ENCODE measurements at regions not wholly inside any gene's neighbourhood (a gene's known extent, or its start where the extent isn't known, plus 50 kb on each side); places are given as distances from the start of the nearest gene placed in this dataset.
A peak's percentile ranks its signal among the peaks of the same experiment; 100 is the strongest.

DNA sequence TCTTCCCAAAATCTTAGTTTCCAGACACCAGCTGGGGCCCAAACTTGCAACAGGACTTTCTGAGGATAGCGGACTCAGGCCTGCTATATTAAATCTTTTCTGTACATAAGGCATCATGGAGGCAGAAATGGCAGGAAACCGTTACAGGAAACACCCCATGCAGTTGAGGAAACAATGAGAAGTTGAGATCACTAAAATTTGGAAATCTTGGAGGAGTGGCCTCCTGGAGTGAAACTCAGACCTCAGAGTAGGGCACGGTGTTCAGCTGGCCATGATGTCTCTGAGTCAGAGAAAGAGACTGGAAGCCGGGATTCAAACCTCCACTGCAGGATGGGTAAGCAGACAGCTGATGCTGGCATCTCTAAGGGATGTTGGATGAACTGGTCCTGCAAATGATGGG, 372.6 kb upstream of the CTSO start:
- Histone ChIP-seq H3F3A (ENCODE audit: insufficient read depth, low read depth) (no peaks in the 10 kb centered on the region), H3K9me3 (ENCODE audit: insufficient read depth, low read depth) (no peaks in the 10 kb centered on the region), H3K4me2 (no peak overlapping the region), H3K36me3 (ENCODE audit: low read depth) (no peaks in the 10 kb centered on the region), H3K79me2 (ENCODE audit: low read depth) (no peaks in the 10 kb centered on the region), H3K4me1 (replicated peaks; ENCODE audit: insufficient read depth) (no peaks in the 10 kb centered on the region), H3K4me3 (no peak overlapping the region), H3K9me2 (ENCODE audit: insufficient read depth) (no peaks in the 10 kb centered on the region), H3K27ac (no peak overlapping the region), H3K27me3 (ENCODE audit: insufficient read depth, low read depth) (no peaks in the 10 kb centered on the region), H4K20me1 (ENCODE audit: insufficient read depth) (no peaks in the 10 kb centered on the region), H2AFZ (no peak overlapping the region)
- POLR2A ChIA-PET (ENCODE audit: unreplicated experiment): no interaction called here
- TF ChIP-seq, protein P1, sequence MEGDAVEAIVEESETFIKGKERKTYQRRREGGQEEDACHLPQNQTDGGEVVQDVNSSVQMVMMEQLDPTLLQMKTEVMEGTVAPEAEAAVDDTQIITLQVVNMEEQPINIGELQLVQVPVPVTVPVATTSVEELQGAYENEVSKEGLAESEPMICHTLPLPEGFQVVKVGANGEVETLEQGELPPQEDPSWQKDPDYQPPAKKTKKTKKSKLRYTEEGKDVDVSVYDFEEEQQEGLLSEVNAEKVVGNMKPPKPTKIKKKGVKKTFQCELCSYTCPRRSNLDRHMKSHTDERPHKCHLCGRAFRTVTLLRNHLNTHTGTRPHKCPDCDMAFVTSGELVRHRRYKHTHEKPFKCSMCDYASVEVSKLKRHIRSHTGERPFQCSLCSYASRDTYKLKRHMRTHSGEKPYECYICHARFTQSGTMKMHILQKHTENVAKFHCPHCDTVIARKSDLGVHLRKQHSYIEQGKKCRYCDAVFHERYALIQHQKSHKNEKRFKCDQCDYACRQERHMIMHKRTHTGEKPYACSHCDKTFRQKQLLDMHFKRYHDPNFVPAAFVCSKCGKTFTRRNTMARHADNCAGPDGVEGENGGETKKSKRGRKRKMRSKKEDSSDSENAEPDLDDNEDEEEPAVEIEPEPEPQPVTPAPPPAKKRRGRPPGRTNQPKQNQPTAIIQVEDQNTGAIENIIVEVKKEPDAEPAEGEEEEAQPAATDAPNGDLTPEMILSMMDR (conservative IDR thresholded peaks at IDR 0.05): no peak
- TF ChIP-seq EZH2 (IDR thresholded peaks at IDR 0.05; ENCODE audit: low read depth): no peak
- BruUV-seq (replicated peaks): no TSS peak
- intact Hi-C loops (cut with micrococcal nuclease; ENCODE audit: unreplicated experiment): no loop called here
- CTCF ChIA-PET: no interaction called here
- DNase-seq: no peak

DNA sequence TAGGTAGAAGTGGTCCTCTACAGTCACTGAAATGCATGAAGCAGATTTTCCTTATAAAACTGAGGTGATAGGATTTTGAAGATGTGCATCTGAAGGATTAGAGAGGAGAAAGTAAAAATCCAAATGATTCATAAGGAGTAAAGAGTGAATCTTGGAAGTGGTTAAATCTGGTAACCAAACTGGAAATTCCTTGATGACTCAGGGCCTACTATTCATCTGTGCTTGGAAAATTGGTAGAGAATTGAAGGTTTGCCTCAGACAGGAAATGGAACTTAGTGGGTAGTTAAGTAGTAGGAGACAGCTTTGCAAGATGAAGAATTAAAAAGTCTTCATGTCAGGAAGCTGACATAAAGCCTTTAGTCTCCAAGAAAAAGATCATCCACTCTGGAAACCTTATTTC, 368.9 kb upstream of the CTSO start:
- Histone ChIP-seq H3K4me3 (no peak overlapping the region), H3K79me2 (ENCODE audit: low read depth) (no peaks in the 10 kb centered on the region), H3K36me3 (ENCODE audit: low read depth) (no peaks in the 10 kb centered on the region), H3K9me2 (ENCODE audit: insufficient read depth) (no peaks in the 10 kb centered on the region), H3K27me3 (ENCODE audit: insufficient read depth, low read depth) (no peaks in the 10 kb centered on the region), H3F3A (ENCODE audit: insufficient read depth, low read depth) (no peaks in the 10 kb centered on the region), H3K4me2 (no peak overlapping the region), H3K4me1 (replicated peaks; ENCODE audit: insufficient read depth) (no peaks in the 10 kb centered on the region), H3K27ac (no peak overlapping the region), H3K9me3 (ENCODE audit: insufficient read depth, low read depth) (no peaks in the 10 kb centered on the region), H2AFZ (no peak overlapping the region), H4K20me1 (ENCODE audit: insufficient read depth) (no peaks in the 10 kb centered on the region)
- BruUV-seq (replicated peaks): no TSS peak
- intact Hi-C loops (cut with micrococcal nuclease; ENCODE audit: unreplicated experiment): no loop called here
- POLR2A ChIA-PET (ENCODE audit: unreplicated experiment): no interaction called here
- TF ChIP-seq, protein P1 (conservative IDR thresholded peaks at IDR 0.05): no peak
- no peak for TF ChIP-seq EZH2 (IDR thresholded peaks at IDR 0.05; ENCODE audit: low read depth)
- CTCF ChIA-PET: no interaction called here
- DNase-seq: no peak

DNA sequence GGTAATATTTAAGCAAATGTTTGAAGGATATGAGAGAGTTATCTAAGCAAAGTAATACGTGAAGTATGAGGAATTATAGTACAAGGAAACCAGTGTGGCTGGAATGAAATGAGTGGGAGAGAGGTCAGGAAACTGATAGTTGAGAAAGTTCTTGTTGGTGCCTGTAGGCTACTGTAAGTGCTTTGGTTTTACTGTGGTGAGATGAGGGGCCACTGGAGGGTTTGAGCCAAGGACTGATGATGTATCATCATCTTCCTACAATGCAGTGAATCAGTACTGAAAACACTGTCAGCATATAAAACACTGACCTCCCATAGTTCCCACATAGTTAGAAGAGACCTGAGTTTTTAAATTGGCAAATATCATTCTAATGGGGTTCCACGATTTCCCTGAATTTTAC, 367.5 kb upstream of the CTSO start:
- Histone ChIP-seq H4K20me1 (ENCODE audit: insufficient read depth) (no peaks in the 10 kb centered on the region), H3K79me2 (ENCODE audit: low read depth) (no peaks in the 10 kb centered on the region), H3K27me3 (ENCODE audit: insufficient read depth, low read depth) (no peaks in the 10 kb centered on the region), H3K36me3 (ENCODE audit: low read depth) (no peaks in the 10 kb centered on the region), H3K4me2 (0 out of 2 replicates have a peak overlapping the region, but pooled peaks have one; percentile 2), H3K9me2 (ENCODE audit: insufficient read depth) (no peaks in the 10 kb centered on the region), H3K4me1 (replicated peaks; ENCODE audit: insufficient read depth) (no peaks in the 10 kb centered on the region), H3F3A (ENCODE audit: insufficient read depth, low read depth) (no peaks in the 10 kb centered on the region), H3K9me3 (ENCODE audit: insufficient read depth, low read depth) (no peaks in the 10 kb centered on the region), H3K4me3 (no peak overlapping the region), H3K27ac (no peak overlapping the region; the same call in 1 of the 2 replicates), H2AFZ (no peak overlapping the region)
- TF ChIP-seq, protein P1 (conservative IDR thresholded peaks at IDR 0.05): no peak
- TF ChIP-seq EZH2 (IDR thresholded peaks at IDR 0.05; ENCODE audit: low read depth): no peak
- ChIA-PET POLR2A (ENCODE audit: unreplicated experiment) (no interaction called here), CTCF (no interaction called here)
- DNase-seq: peak in 1 of 2 experiments; percentile 3
- intact Hi-C loops (cut with micrococcal nuclease; ENCODE audit: unreplicated experiment): no loop called here
- no TSS peak for BruUV-seq (replicated peaks)
